PC-3 (cell line): ENCODE measurements at regions not wholly inside any gene's neighbourhood (a gene's known extent, or its start where the extent isn't known, plus 50 kb on each side); places are given as distances from the start of the nearest gene placed in this dataset.

ENCODE experiments used
- ATAC-seq: fragments of 200-7000 bp; cut with Tn5 transposase; 2 replicates; pipeline ENCODE4 v1.9.1; 2020; ENCODE audit warnings: mild to moderate bottlenecking, moderate library complexity
- BruUV-seq: library from RNA; stranded (reverse); fragments of 400-500 nt; replicated peaks from 2 replicates; lab custom pipeline; 2021; lab: Mats Ljungman, UMichigan
- CTCF ChIA-PET: fragments of 300-600 bp; sonication (Branson Sonifier 250); formaldehyde crosslinking; loops from one replicate; lab custom pipeline; 2022; ENCODE audit warnings: antibody characterized with exemption; lab: Charles Lee
- POLR2A ChIA-PET: fragments of 300-600 bp; sonication (Branson Sonifier 250); formaldehyde crosslinking; loops from one replicate; lab custom pipeline; 2022; ENCODE audit warnings: antibody characterized with exemption; ENCODE audit not compliant: unreplicated experiment; lab: Charles Lee
- DNase-seq: peaks from one replicate; pipeline ENCODE4 v3.0.0-alpha.2; 2015
- H2AFZ ChIP-seq: fragments of 300-600 bp; sonication (generic); 2 replicates; pipeline ENCODE4 v1.6.0; 2016; ENCODE audit warnings: antibody characterized with exemption, low read length
- H3F3A ChIP-seq: fragments of 300-600 bp; sonication (generic); one replicate; pipeline ENCODE4 v1.6.0; 2017; ENCODE audit warnings: antibody characterized with exemption, low read length, control low read depth, mild to moderate bottlenecking; ENCODE audit not compliant: unreplicated experiment
- H3K27ac ChIP-seq: fragments of 300-600 bp; sonication (generic); 2 replicates; pipeline ENCODE4 v1.5.1; 2016; ENCODE audit warnings: mild to moderate bottlenecking, low read length
- H3K27me3 ChIP-seq: fragments of 300-600 bp; sonication (generic); 2 replicates; pipeline ENCODE4 v1.6.1; 2016; ENCODE audit warnings: low read length, mixed read lengths
- H3K36me3 ChIP-seq: fragments of 300-600 bp; sonication (generic); 2 replicates; pipeline ENCODE4 v1.6.1; 2016; ENCODE audit warnings: low read depth, mixed run types, low read length, mixed read lengths
- H3K4me1 ChIP-seq: fragments of 300-600 bp; sonication (generic); 2 replicates; pipeline ENCODE4 v1.5.1; 2016; ENCODE audit warnings: low read length; ENCODE audit not compliant: insufficient read depth
- H3K4me2 ChIP-seq: fragments of 300-600 bp; sonication (generic); 2 replicates; pipeline ENCODE4 v1.6.0; 2016; ENCODE audit warnings: low read length
- H3K4me3 ChIP-seq: fragments of 300-600 bp; sonication (generic); 2 replicates; pipeline ENCODE4 v1.5.1; 2016; ENCODE audit warnings: mild to moderate bottlenecking, low read length, mixed read lengths
- H3K79me2 ChIP-seq: fragments of 300-600 bp; sonication (generic); 2 replicates; pipeline ENCODE4 v1.6.1; 2017; ENCODE audit warnings: low read length, mixed read lengths
- H3K9ac ChIP-seq: fragments of 300-600 bp; sonication (generic); 2 replicates; pipeline ENCODE4 v1.6.0; 2016; ENCODE audit warnings: mild to moderate bottlenecking, low read length
- H3K9me2 ChIP-seq: fragments of 300-600 bp; sonication (generic); replicated peaks from 2 replicates; pipeline ENCODE4 v1.6.1; 2016; ENCODE audit warnings: mixed run types, low read length, mixed read lengths
- H3K9me3 ChIP-seq: fragments of 300-600 bp; sonication (generic); 2 replicates; pipeline ENCODE4 v1.6.1; 2016; ENCODE audit warnings: low read length, mixed read lengths
- H4K20me1 ChIP-seq: fragments of 300-600 bp; sonication (generic); 2 replicates; pipeline ENCODE4 v1.6.1; 2016; ENCODE audit warnings: low read length, mixed read lengths
- CTCF ChIP-seq: fragments of 300-600 bp; sonication (generic); conservative IDR thresholded peaks from 2 replicates; pipeline ENCODE4 v1.5.1; 2017; ENCODE audit warnings: antibody characterized with exemption, low read depth, mild to moderate bottlenecking, low read length
- EZH2 ChIP-seq: fragments of 300-600 bp; sonication (generic); IDR thresholded peaks from one replicate; pipeline ENCODE4 v1.6.1; 2017; ENCODE audit warnings: antibody characterized with exemption, mild to moderate bottlenecking, low read length; ENCODE audit not compliant: unreplicated experiment
- EZH2phosphoT487 ChIP-seq: fragments of 300-600 bp; sonication (generic); IDR thresholded peaks from 2 replicates; pipeline ENCODE4 v1.6.1; 2018; ENCODE audit warnings: mild to moderate bottlenecking, antibody characterized with exemption, low read length, borderline replicate concordance
- intact Hi-C: fragments of 100-400 bp; cut with micrococcal nuclease; formaldehyde crosslinking; loops from 2 replicates; pipeline ENCODE4 v1.9.0; 2023

- CTCF ChIA-PET: interaction anchor here (0.5 kb wide), 2 partner anchors 128 to 132 kb away, joined by 4 read pairs; no protein-coding TSS in a partner anchor
- intact Hi-C loops: loop anchor here (5.0 kb wide), 1 partner anchor 1304 kb away; no protein-coding TSS in a partner anchor
- Histone ChIP-seq H3K4me1 (no peaks in the 10 kb centered on the region), H3K79me2 (no peaks in the 10 kb centered on the region), H3K9me2 (no peaks in the 10 kb centered on the region), H3K9me3 (no peaks in the 10 kb centered on the region), H3K9ac (no peak overlapping the region), H3F3A (no peaks in the 10 kb centered on the region), H3K4me3 (no peak overlapping the region), H3K36me3 (no peaks in the 10 kb centered on the region), H2AFZ (no peak overlapping the region), H3K4me2 (no peak overlapping the region), H4K20me1 (no peaks in the 10 kb centered on the region), H3K27ac (no peak overlapping the region), H3K27me3 (peaks cover 39% of the 10 kb centered on the region)
- POLR2A ChIA-PET: no interaction called here
- ATAC-seq (peak; percentile 92), DNase-seq (peak; percentile 80)
- no TSS peak for BruUV-seq
- TF ChIP-seq CTCF: peak; percentile 91
- no peak for TF ChIP-seq EZH2
- no peak for TF ChIP-seq EZH2phosphoT487
Observed at GRCh38 chr11:116641561-116642045, 131.2 kb downstream of the BUD13 start.

GRCh38 chr11:116640641-116641402 is 132.0 kb downstream of the BUD13 start:
- no peaks in the 10 kb centered on the region for H3K79me2 ChIP-seq
- CTCF ChIA-PET: interaction anchor here (0.5 kb wide), 1 partner anchor 131 kb away, joined by 4 read pairs; no protein-coding TSS in a partner anchor
- POLR2A ChIA-PET: no interaction called here

More at GRCh38 chr11:116640641-116641402, 132.0 kb downstream of the BUD13 start:
- Histone ChIP-seq H3K4me1 (no peaks in the 10 kb centered on the region), H3K9me3 (no peaks in the 10 kb centered on the region), H3K9me2 (no peaks in the 10 kb centered on the region), H3K27ac (no peak overlapping the region), H3K4me2 (no peak overlapping the region), H3K36me3 (no peaks in the 10 kb centered on the region), H3F3A (no peaks in the 10 kb centered on the region), H4K20me1 (no peaks in the 10 kb centered on the region), H2AFZ (no peak overlapping the region), H3K4me3 (no peak overlapping the region), H3K27me3 (peaks cover 47% of the 10 kb centered on the region), H3K9ac (no peak overlapping the region)
- TF ChIP-seq CTCF: no peak
- TF ChIP-seq EZH2phosphoT487: no peak
- TF ChIP-seq EZH2: no peak
- no peak for DNase-seq
- no peak for ATAC-seq
- BruUV-seq: no TSS peak
- intact Hi-C loops: loop anchor here (5.0 kb wide), 1 partner anchor 1304 kb away; no protein-coding TSS in a partner anchor
